ENCODE measurements at regions not wholly inside any gene's neighbourhood (a gene's known extent, or its start where the extent isn't known, plus 50 kb on each side); places are given as distances from the start of the nearest gene placed in this dataset.

- no peak for DNase-seq (ENCODE audit: missing footprints)
- intact Hi-C loops (cut with DNase I) = no loop called here
These were observed 94.6 kb upstream of the TMPRSS2 start for GRCh38 chr21:41602531-41602930.

DNA sequence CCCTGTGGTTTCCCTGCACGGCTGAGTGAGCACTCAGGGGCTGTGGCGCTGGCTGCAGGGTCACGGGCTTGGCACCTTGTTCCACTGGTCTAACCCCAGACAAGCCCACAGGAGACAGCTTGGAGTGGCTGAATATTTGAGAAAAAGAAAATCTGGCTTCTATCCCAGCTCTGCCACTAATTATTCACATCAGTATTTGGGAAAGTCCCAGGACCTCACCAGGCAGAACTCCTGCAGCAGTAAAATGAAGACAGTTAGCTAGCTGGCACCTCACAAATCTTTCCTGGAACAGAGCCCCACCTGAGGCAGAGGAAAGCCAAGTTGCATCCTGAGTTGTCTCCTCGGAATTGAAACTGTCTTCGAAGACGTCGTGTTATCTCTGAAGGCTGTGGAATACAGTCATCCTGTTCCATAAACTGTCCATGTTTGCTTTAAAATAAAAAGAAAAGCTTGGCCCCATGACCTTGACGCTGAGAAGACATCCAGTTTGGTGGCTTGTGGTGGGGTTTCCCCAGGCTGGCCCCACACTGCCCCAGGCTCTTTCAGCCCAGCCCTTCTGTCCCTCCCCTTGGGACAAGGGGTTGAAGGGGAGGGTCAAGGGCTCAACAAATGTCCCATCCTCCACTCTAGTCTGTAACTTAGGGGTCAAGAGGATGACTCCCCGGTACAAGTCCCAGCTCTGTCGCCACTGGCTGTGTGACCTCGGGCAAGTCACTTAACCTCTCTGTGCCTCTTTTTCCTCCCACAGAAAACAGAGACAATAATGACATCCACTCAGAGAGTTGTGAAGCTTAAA, 93.8 kb upstream of the TMPRSS2 start:
- no peak for DNase-seq (ENCODE audit: missing footprints)

More at GRCh38 chr21:41602531-41602930, 94.6 kb upstream of the TMPRSS2 start:
- no peak for ATAC-seq

DNA sequence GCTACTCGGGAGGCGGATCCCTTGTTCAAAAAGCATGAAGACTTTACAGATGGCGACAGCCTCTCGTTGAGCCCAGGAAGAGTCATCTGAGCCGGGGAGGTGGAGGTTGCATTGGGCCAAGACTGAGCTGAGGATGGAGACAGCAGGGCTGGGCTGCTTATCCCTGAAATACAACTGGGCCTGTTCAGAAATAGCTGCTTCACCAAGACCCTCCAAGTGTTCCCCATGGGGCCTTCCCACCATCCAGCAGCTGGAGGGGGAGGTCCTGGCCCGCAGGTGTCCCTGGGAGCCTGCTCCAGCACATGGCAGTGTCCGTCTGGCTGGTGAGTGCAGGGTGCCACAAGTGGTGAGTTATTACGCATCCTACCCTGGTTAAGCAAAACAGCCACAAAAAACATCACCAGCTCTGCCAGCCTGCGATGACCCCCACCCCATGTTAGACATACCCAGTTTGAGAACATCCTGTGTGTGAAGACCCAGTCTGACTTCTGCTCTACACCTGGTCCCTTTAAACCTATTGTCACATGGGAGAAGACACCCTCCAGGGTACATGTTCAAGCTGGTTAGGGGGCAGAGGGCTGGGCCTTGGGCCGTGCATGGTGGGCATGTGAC, 93.1 kb upstream of the TMPRSS2 start:
- no peak for DNase-seq (ENCODE audit: missing footprints)
- ATAC-seq = no peak

More for the DNA sequence above, 93.8 kb upstream of the TMPRSS2 start:
- no peak for ATAC-seq
- intact Hi-C loops (cut with DNase I) = no loop called here

GRCh38 chr21:41600556-41600955, 92.6 kb upstream of the TMPRSS2 start:
- intact Hi-C loops (cut with DNase I) = no loop called here
- ATAC-seq = no peak

More for the DNA sequence above, 93.1 kb upstream of the TMPRSS2 start:
- intact Hi-C loops (cut with DNase I) = no loop called here

GRCh38 chr21:41600116-41600515, 92.2 kb upstream of the TMPRSS2 start:
- no peak for ATAC-seq
- DNase-seq (ENCODE audit: missing footprints) = no peak
- intact Hi-C loops (cut with DNase I) = no loop called here

More at GRCh38 chr21:41600556-41600955, 92.6 kb upstream of the TMPRSS2 start:
- DNase-seq (ENCODE audit: missing footprints) = no peak

GRCh38 chr21:41598561-41599431, 90.8 kb upstream of the TMPRSS2 start:
- ATAC-seq (no peak), DNase-seq (ENCODE audit: missing footprints) (no peak)
- intact Hi-C loops (cut with DNase I) = no loop called here

DNA sequence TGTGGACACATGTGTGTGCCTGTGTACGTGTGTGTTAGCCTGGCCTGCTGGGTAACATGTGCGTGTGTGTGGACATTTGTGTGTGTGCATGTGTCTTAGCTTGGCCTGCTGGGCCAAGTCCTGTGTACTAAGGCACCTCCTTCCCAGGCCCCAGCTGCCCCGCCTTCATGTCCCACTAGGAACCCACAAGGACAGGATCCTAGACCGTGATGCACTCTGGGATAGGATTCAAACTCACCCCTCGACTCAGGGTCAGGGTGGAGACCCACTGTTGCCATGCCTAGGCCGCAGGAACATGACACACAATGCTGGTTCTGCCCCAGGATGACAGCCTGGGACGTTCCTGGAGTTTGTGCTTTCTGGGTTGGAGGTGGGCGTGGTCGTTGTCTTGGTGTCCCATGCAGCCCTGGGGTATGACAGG, 89.9 kb upstream of the TMPRSS2 start:
- intact Hi-C loops (cut with DNase I) = no loop called here
- DNase-seq (ENCODE audit: missing footprints) = no peak
- no peak for ATAC-seq

DNA sequence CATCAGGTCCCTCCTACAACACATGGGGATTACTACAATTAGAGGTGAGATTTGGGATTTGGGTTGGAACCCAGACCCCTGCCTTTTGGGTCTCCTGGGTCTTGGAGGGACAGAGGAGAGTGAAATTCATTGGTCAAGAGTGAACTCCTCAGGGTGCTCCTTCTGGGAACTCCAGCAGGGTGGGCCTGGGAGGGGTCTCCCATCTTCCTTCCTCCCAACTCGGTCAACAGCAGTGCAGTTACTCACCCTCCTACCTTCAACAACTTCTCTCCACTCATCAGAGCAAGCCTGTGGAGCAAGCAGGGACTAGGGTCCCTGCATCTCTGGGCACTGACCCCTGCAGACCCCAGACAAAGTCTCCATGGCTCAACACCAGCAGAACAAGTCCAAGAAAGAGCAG, 89.3 kb upstream of the TMPRSS2 start:
- intact Hi-C loops (cut with DNase I) = no loop called here
- DNase-seq (ENCODE audit: missing footprints) (no peak), ATAC-seq (no peak)

DNA sequence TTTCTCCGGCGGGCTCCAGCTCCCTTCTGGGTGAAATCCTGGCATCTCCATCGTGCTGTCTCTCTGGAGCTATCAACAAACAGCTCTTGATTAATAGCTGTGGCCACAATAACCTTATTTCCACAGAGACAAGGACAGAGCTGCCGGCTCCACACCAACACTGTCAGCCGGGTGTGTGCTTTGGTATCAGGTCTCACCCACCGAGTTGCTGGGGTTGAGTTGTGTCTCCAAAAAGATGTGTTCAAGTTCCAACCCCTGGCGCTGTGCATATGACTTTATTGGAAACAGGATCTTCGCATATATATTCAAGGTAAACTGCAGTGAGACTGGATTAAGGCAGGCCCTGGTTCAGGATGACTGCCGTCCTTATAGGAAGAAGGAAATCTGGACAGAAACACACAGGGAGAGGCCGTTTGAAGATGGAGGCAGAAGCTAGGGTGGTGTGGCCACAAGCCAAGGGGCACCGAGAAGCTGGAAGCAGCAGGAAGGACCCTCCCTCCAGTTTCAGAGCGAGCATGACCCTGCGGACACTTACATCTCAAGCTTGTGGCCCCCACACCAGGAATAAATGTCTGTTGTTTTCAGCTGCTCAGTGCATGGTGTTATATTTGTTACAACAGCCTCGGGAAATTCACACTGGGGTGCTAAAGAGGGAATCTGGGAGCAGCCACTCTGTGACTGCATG, 88.4 kb upstream of the TMPRSS2 start:
- no peak for DNase-seq (ENCODE audit: missing footprints)
- intact Hi-C loops (cut with DNase I) = no loop called here
- no peak for ATAC-seq

DNA sequence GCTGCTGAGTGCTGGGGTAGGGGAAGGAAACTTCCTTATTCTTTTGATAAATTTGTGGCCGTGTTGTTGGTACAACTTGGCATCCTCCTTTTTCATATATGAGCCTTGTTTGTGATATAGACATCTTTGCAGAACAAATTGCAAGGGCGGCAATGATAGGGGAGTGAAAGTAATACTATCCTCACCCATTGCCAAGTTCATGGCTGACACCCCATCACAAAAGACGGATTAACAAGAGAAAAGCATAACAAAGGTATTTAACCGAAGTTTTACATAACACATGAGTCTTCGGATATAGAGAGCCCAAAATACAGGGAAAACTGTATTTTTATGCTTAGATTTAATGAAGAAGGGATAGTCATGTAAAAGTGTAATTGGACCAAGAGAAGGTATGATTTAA, 86.3 kb upstream of the TMPRSS2 start:
- intact Hi-C loops (cut with DNase I) = no loop called here
- ATAC-seq = no peak

DNA sequence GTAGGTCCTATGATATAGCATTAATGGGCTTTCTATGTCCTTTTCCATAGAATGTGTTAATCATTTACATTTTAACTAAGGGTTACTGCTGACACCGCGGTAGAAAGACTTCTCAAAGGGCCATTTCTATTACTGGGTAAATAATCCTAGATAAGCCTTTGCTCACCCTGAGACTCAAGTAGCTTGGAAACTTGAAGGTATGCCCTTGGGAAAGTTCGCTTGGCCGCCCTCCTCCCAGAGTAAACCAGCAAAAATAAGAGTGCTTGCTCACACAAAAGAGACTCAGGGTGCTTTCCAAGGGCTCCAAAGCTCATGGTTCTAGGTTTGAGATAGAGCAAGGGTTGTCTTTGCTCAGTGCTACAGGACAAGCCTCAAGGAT, 85.8 kb upstream of the TMPRSS2 start:
- DNase-seq (ENCODE audit: missing footprints) = no peak
- no peak for ATAC-seq
- intact Hi-C loops (cut with DNase I) = no loop called here

More for the DNA sequence above, 86.3 kb upstream of the TMPRSS2 start:
- DNase-seq (ENCODE audit: missing footprints) = no peak

DNA sequence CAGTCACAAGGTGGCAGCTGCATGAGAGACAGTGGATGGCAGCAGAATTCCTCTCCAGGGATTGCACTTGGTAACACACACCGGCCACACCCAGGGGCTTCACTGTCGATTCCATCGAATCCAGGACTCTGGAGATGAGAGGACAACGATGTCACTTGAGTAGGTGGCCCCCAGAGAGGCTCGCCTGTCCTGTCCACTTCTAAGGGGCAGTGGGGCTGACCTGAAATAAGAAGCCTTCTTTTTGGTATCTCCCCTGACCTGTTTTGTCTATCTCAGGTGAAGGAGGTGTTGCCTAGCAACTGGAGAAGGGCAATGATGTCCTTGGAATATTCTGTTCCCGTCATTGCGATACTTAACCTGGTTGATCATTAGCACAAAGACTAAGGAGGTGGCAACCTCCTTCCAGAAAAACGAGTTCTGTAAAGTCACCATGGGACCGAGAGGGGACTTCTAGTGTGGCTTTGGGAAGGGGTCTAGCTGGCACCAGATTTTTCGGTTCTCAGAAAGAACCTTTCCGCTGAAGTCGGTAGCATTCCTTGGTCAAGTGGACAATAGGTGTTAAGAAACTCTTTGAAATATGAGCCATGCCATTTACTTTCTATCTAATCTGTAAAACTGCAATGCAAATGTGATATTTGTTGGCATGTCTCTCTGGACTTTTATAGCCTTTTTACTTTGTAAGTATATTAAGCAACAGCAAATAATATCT, 85.2 kb upstream of the TMPRSS2 start:
- DNase-seq (ENCODE audit: missing footprints) (no peak), ATAC-seq (no peak)
- intact Hi-C loops (cut with DNase I) = no loop called here

GRCh38 chr21:41589620-41590175, 81.7 kb upstream of the TMPRSS2 start:
- ATAC-seq (no peak), DNase-seq (ENCODE audit: missing footprints) (no peak)
- intact Hi-C loops (cut with DNase I) = no loop called here

DNA sequence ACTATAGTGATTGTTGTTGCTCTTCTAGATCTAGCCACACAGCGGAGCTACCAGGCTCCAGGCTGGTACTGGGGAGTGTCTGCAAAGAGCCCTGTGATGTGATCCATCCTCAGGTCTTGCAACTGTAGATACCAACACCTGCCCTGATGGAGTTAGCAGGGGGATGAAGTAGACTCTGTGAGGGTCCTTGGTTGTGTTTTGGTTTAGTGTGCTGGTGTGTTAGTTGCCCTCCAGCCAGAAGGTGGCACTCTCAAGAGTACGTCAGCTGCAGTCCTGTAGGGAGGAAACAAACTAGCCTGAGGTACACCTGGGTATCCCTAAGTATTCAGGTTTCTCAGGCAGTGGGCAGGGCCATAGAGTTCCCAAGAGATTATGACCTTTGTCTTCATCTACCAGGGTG, 81.2 kb upstream of the TMPRSS2 start:
- intact Hi-C loops (cut with DNase I) = no loop called here
- DNase-seq (ENCODE audit: missing footprints) (no peak), ATAC-seq (no peak)

DNA sequence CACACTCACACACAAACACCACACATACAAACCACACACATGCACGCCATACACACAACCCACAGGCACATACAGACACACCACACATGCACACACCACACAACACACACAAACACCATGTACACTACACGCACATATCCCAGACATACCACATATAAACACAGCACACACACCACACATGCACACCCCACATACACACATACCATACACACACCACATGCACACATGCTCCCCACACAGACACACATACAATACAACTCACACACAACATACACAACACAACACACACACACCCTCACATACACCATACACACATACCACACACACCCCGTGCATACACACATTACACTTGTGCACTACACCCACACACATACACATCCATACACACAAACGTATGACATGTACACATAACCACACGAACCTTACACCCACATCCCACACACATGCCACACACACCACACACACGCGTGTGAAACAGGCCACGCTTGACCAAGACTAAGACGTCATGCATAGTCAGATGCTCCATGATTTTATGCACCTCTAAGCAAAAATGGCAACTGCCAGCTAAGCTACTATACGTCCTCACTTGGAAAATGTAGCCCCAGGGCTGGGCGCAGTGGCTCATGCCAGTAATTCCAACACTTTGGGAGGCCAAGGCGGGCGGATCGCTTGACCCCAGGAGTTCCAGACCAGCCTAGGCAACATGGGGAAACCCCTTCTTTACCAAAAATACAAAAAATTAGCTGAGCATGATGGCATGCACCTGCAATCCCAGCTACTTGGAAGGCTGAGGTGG, 77.4 kb upstream of the TMPRSS2 start:
- ATAC-seq = no peak
- DNase-seq (ENCODE audit: missing footprints) = no peak
- intact Hi-C loops (cut with DNase I) = no loop called here

DNA sequence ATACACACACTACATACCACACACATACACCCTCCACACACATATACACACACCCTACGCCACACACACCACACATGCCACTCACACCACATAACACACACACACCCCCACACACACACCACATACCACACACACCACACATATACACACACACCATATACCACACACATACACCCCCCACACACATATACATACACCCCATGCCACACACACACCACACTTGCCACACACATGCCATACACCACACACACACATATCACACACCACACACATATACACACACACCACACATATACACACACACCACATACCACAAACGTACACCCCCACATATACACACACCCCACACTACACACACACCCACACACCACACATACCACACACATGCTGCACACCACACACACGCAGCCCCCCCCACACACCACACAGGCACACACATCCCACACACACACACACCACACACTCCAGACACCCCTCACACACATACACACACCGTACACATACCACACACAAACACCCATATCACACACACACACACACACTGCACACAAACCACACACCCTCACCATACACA, 76.7 kb upstream of the TMPRSS2 start:
- ATAC-seq (no peak), DNase-seq (ENCODE audit: missing footprints) (no peak)
- intact Hi-C loops (cut with DNase I) = no loop called here

DNA sequence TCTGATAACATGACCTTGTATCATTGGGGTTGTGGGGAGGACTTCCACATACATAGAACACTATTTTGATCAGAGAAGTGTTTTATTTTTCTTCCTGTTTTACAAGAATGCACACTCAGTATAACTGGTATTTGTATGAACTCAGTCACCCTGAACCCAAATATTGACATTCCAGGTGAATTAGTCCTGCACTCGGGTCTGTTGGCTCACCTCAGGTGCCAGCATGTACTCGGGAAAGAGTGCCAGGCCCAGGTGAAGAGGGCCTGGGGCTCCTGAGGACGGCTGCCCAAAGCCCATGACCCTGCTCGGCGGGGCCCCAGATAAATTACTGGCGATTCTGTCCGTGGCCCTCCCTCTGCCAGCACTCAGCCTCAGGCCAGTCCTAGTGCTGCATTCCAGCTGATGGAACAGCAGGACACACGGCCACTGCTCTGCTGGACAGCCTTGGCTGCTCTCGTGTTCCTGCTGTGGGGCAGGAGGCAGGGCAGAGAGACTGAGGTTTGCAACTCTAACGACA, 75.4 kb upstream of the TMPRSS2 start:
- DNase-seq (ENCODE audit: missing footprints) (no peak), ATAC-seq (no peak)
- intact Hi-C loops (cut with DNase I) = no loop called here

Measured in Right ventricle myocardium inferior (tissue), 1 donor.